ENCODE measurements at regions not wholly inside any gene's neighbourhood (a gene's known extent, or its start where the extent isn't known, plus 50 kb on each side); places are given as distances from the start of the nearest gene placed in this dataset.
"Not testable (repeated sequence)": the region's sequence is repeated elsewhere in the genome, so short reads cannot be mapped to it uniquely, and the experiment has no call there.

DNA sequence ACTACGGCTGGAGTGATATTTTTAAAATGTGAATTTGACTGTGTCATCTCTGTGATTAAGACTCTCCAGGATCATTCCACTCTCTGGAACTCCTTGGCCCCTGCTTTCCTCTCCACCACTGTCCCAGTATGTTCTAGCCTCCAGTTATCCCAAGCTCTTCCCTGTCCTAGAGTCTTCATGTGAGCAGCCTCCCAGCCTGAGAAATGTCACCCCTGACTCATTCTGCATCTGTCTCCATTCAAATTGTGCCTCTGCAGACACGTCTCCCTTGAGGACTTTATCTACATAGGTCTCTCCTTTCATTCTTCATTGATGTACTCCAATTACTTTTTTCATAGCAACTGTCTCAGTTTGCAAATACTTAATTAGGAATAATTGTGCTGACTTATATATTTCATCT lies 317.7 kb upstream of the ADAMTS9 start:
- POLR2A ChIA-PET = no interaction called here
- DNase-seq = no peak
- intact Hi-C loops (cut with micrococcal nuclease) = no loop called here
- Mint-ChIP-seq H3K36me3 (ENCODE audit: low read depth) (no peaks in the 10 kb centered on the region), H3K4me3 (no peak overlapping the region), H3K27ac (no peak overlapping the region), H3K4me1 (ENCODE audit: low read depth) (no peaks in the 10 kb centered on the region), H3K27me3 (no peaks in the 10 kb centered on the region), H3K9me3 (peaks cover 6% of the 10 kb centered on the region)
- TF ChIP-seq, protein P1, sequence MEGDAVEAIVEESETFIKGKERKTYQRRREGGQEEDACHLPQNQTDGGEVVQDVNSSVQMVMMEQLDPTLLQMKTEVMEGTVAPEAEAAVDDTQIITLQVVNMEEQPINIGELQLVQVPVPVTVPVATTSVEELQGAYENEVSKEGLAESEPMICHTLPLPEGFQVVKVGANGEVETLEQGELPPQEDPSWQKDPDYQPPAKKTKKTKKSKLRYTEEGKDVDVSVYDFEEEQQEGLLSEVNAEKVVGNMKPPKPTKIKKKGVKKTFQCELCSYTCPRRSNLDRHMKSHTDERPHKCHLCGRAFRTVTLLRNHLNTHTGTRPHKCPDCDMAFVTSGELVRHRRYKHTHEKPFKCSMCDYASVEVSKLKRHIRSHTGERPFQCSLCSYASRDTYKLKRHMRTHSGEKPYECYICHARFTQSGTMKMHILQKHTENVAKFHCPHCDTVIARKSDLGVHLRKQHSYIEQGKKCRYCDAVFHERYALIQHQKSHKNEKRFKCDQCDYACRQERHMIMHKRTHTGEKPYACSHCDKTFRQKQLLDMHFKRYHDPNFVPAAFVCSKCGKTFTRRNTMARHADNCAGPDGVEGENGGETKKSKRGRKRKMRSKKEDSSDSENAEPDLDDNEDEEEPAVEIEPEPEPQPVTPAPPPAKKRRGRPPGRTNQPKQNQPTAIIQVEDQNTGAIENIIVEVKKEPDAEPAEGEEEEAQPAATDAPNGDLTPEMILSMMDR (IDR thresholded peaks at IDR 0.05) = no peak
- CTCF ChIA-PET = no interaction called here
- ATAC-seq = no peak

DNA sequence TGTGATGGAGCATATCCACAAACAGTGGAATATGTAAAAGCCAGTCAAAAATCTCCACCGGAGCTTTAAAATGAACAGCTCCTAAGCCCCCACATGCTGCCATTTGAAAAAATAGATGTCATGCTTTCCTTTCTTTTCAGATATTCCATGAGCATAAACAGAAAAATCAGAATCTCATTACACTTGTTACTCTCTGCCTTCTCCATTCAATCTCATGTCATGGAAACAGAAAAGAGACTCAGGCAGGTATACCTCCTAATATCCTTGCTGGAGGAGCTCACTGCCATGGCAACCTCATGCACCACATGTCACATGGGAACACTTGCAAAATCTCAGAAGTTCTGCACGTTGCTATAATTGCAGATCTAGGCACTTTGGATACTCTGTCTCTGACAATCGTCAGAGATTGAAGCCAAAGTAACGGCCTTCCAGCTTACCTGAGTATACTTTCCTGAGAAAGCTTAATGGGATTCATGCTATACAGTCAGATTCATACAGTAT lies 317.0 kb upstream of the ADAMTS9 start:
- no peak for DNase-seq
- no peak overlapping the region for H3K27ac Mint-ChIP-seq
- POLR2A ChIA-PET = no interaction called here
- H3K4me3 Mint-ChIP-seq = no peak overlapping the region
- H3K27me3 Mint-ChIP-seq = no peaks in the 10 kb centered on the region
- CTCF ChIA-PET = no interaction called here
- H3K9me3 Mint-ChIP-seq = peaks cover 10% of the 10 kb centered on the region
- intact Hi-C loops (cut with micrococcal nuclease) = no loop called here
- TF ChIP-seq, protein P1 (IDR thresholded peaks at IDR 0.05) = no peak
- H3K4me1 Mint-ChIP-seq (ENCODE audit: low read depth) = no peaks in the 10 kb centered on the region
- no peak for ATAC-seq
- H3K36me3 Mint-ChIP-seq (ENCODE audit: low read depth) = no peaks in the 10 kb centered on the region

- Mint-ChIP-seq H3K36me3 (ENCODE audit: low read depth) (no peaks in the 10 kb centered on the region), H3K9me3 (peaks cover 10% of the 10 kb centered on the region), H3K27ac (no peak overlapping the region), H3K4me1 (ENCODE audit: low read depth) (no peaks in the 10 kb centered on the region), H3K4me3 (no peak overlapping the region), H3K27me3 (no peaks in the 10 kb centered on the region)
- no peak for DNase-seq
- CTCF ChIA-PET = no interaction called here
- POLR2A ChIA-PET = no interaction called here
- intact Hi-C loops (cut with micrococcal nuclease) = no loop called here
- TF ChIP-seq, protein P1 (IDR thresholded peaks at IDR 0.05) = no peak
- no peak for ATAC-seq
These were observed 316.5 kb upstream of the ADAMTS9 start for GRCh38 chr3:65004306-65004705.

DNA sequence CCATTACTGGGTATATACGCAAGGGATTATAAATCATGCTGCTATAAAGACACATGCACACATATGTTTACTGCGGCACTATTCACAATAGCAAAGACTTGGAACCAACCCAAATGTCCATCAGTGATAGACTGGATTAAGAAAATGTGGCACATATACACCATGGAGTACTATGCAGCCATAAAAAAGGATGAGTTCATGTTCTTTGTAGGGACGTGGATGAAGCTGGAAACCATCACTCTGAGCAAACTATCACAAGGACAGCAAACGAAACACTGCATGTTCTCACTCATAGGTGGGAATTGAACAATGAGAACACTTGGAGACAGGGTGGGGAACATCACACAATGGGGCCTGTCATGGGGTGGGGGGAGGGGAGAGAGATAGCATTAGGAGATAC lies 313.3 kb upstream of the ADAMTS9 start:
- POLR2A ChIA-PET; H3K27ac Mint-ChIP-seq; CTCF ChIA-PET; intact Hi-C loops (cut with micrococcal nuclease); H3K27me3 Mint-ChIP-seq; H3K4me1 Mint-ChIP-seq (ENCODE audit: low read depth); DNase-seq; ATAC-seq; H3K9me3 Mint-ChIP-seq; H3K36me3 Mint-ChIP-seq (ENCODE audit: low read depth); H3K4me3 Mint-ChIP-seq: not testable (repeated sequence)

DNA sequence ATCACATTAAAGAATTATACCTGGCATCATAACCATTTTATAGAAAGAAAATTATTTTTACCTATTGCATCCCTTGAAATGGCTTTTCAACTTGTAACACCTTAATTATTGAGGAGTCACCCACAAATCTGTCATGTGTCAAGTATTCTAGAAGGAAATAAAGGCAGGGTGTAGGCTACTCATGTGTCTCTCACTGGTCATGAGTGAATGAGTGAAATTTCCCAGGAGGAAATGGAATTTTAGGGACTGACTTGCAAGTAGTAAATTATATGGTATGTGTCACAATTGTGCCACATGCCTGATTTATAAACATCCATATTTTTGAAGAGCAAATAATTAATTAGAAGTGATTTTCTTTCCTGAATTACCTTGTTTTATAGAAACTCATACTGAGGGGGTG lies 310.5 kb upstream of the ADAMTS9 start:
- Mint-ChIP-seq H3K9me3 (peaks cover 6% of the 10 kb centered on the region), H3K4me1 (ENCODE audit: low read depth) (no peaks in the 10 kb centered on the region), H3K4me3 (no peak overlapping the region), H3K27me3 (no peaks in the 10 kb centered on the region), H3K36me3 (ENCODE audit: low read depth) (no peaks in the 10 kb centered on the region), H3K27ac (no peak overlapping the region)
- CTCF ChIA-PET = no interaction called here
- no peak for DNase-seq
- POLR2A ChIA-PET = no interaction called here
- TF ChIP-seq, protein P1 (IDR thresholded peaks at IDR 0.05) = no peak
- intact Hi-C loops (cut with micrococcal nuclease) = no loop called here
- no peak for ATAC-seq
